Transverse colon (tissue), 4 donors: ENCODE measurements at regions not wholly inside any gene's neighbourhood (a gene's known extent, or its start where the extent isn't known, plus 50 kb on each side); places are given as distances from the start of the nearest gene placed in this dataset.

Experiments used
- DNase-seq: peaks from one replicate; pipeline ENCODE4 v3.0.0-alpha.2; 2019
- H3K27ac ChIP-seq, 4 donors: fragments of 200-600 bp; sonication (generic); 2 replicates each; pipeline ENCODE4 v1.5.1; 2016 to 2018; ENCODE audit warnings: inconsistent platforms in 4 of 4
- H3K27me3 ChIP-seq: fragments of 200-600 bp; sonication (generic); 2 replicates; pipeline ENCODE4 v1.5.1; 2017; ENCODE audit warnings: inconsistent platforms
- H3K36me3 ChIP-seq, 4 donors: fragments of 200-600 bp; sonication (generic); 2 replicates each; pipeline ENCODE4 v1.5.1; 2017 to 2019; ENCODE audit warnings: inconsistent platforms in 4 of 4
- H3K4me1 ChIP-seq, 4 donors: fragments of 200-600 bp; sonication (generic); 2 replicates each; pipeline ENCODE4 v1.5.1; 2017 to 2020; ENCODE audit warnings: inconsistent platforms in 4 of 4
- H3K4me3 ChIP-seq, 4 donors: fragments of 200-600 bp; sonication (generic); 1 replicate in 1 of 4; 2 replicates in 3 of 4; pipeline versions ENCODE4 v1.5.1 to v1.6.1; 2017 to 2019; ENCODE audit warnings: inconsistent platforms in 4 of 4
- H3K9me3 ChIP-seq, 2 donors: fragments of 200-600 bp; sonication (generic); 2 replicates each; pipeline ENCODE4 v1.5.1; 2017 to 2019; ENCODE audit warnings: inconsistent platforms in 2 of 2
- CTCF ChIP-seq, 5 experiments: fragments of 200-600 bp in 3 of 5; fragments of 450-650 bp in 2 of 5; sonication (generic) in 3 of 5; IDR thresholded peaks; 1 replicate in 2 of 5; 2 replicates in 3 of 5; pipeline ENCODE4 v1.5.1; 2016 to 2017; ENCODE audit warnings: antibody characterized with exemption in 5 of 5, inconsistent platforms in 3 of 5, mild to moderate bottlenecking in 2 of 5, moderate library complexity in 1 of 5
- EP300 ChIP-seq: sonication (generic); formaldehyde crosslinking; IDR thresholded peaks from one replicate; pipeline ENCODE4 v1.6.1; 2017; ENCODE audit warnings: antibody characterized with exemption, low read depth
- POLR2A ChIP-seq: fragments of 450-650 bp; IDR thresholded peaks from one replicate; pipeline ENCODE4 v1.6.1; 2016; ENCODE audit warnings: antibody characterized with exemption, mild to moderate bottlenecking, moderate library complexity
- POLR2AphosphoS5 ChIP-seq, 3 donors: sonication (generic); formaldehyde crosslinking; IDR thresholded peaks; one replicate each; pipeline ENCODE4 v1.6.1; 2016; ENCODE audit warnings: antibody characterized with exemption in 3 of 3
- WGBS, 2 donors: methylation state at CpG; one replicate each; pipeline ENCODE4 v1.1.5; 2018; ENCODE audit warnings: low coverage in 1 of 2; 5-methylcytosine and 5-hydroxymethylcytosine counted together
- in situ Hi-C, 4 donors: fragments of 200-750 bp; cut with MboI; loops; one replicate each; pipeline versions ENCODE4 v1.15.0 to v1.15.1; 2017; ENCODE audit warnings: low sequenced_read_pairs in 3 of 4, low pct_ligation_motif_present in 1 of 4, low pct_unique_long_range_greater_than_20kb in 1 of 4
- intact Hi-C: fragments of 100-400 bp; cut with DNase I; formaldehyde crosslinking; loops from one replicate; pipeline ENCODE4 v1.15.1; 2023; ENCODE audit warnings: low total_unique reads

- Histone ChIP-seq H3K27ac (no peak overlapping the region), H3K4me1 (no peaks in the 10 kb centered on the region), H3K9me3 (peaks cover 5 to 12% of the 10 kb centered on the region in 2 donors), H3K36me3 (no peaks in the 10 kb centered on the region), H3K4me3 (no peak overlapping the region), H3K27me3 (no peaks in the 10 kb centered on the region)
- TF ChIP-seq EP300 = no peak
- no peak for TF ChIP-seq CTCF (IDR thresholded peaks at IDR 0.05)
- no peak for TF ChIP-seq POLR2A
- no peak for TF ChIP-seq POLR2AphosphoS5 (IDR thresholded peaks at IDR 0.05)
- intact Hi-C loops (no loop called here), in situ Hi-C loops (loop anchor here (25.0 kb wide), 3 partner anchors 340 to 1040 kb away; no protein-coding TSS in a partner anchor)
- no peak for DNase-seq
Observed at GRCh38 chr6:144597511-144597910, 312.4 kb downstream of the UTRN start.

GRCh38 chr6:144599615-144600014 lies 314.5 kb downstream of the UTRN start:
- no peak for DNase-seq
- no peak for TF ChIP-seq CTCF (IDR thresholded peaks at IDR 0.05)
- TF ChIP-seq EP300 = no peak
- no peak for TF ChIP-seq POLR2AphosphoS5 (IDR thresholded peaks at IDR 0.05)
- Histone ChIP-seq H3K27ac (no peak overlapping the region), H3K4me3 (no peak overlapping the region), H3K36me3 (no peaks in the 10 kb centered on the region), H3K9me3 (peaks cover 5 to 12% of the 10 kb centered on the region in 2 donors), H3K27me3 (no peaks in the 10 kb centered on the region), H3K4me1 (no peaks in the 10 kb centered on the region)
- intact Hi-C loops = loop anchor here (5.0 kb wide), 1 partner anchor 1882 kb away; no protein-coding TSS in a partner anchor
- in situ Hi-C loops = loop anchor here (25.0 kb wide), 3 partner anchors 338 to 1038 kb away; no protein-coding TSS in a partner anchor
- WGBS, 2 donors = 89 to 94% methylated on average over 1 of the region's 1 CpG

DNA sequence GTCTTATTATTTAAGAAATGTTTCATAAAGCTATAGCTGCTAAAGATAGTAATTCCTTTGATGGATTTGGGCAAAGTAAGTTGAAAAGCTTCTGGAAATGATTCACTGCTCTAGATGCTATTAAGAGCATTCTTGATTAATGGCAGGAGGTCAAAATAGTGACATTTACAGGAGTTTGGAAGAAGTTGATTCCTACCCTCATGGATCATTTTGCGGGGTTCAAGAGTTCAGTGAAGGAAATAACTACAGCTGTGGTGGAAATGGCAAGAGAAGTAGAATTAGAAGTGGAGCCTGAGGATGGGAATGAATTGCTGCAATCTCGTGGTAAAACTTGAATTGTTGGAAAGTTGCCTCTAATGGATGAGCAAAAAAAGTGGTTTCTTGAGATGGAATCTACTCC lies 316.1 kb downstream of the UTRN start:
- intact Hi-C loops = loop anchor here (5.0 kb wide), 1 partner anchor 1884 kb away; no protein-coding TSS in a partner anchor
- DNase-seq = no peak
- Histone ChIP-seq H3K36me3 (no peaks in the 10 kb centered on the region), H3K9me3 (peaks cover 5 to 12% of the 10 kb centered on the region in 2 donors), H3K27me3 (no peaks in the 10 kb centered on the region), H3K4me1 (no peaks in the 10 kb centered on the region), H3K27ac (no peak overlapping the region), H3K4me3 (no peak overlapping the region)
- in situ Hi-C loops = no loop called here
- TF ChIP-seq CTCF (IDR thresholded peaks at IDR 0.05) (no peak), EP300 (no peak), POLR2A (no peak), POLR2AphosphoS5 (IDR thresholded peaks at IDR 0.05) (no peak)
- 86 to 89% methylated on average over 2 of the region's 2 CpGs for WGBS, 2 donors

DNA sequence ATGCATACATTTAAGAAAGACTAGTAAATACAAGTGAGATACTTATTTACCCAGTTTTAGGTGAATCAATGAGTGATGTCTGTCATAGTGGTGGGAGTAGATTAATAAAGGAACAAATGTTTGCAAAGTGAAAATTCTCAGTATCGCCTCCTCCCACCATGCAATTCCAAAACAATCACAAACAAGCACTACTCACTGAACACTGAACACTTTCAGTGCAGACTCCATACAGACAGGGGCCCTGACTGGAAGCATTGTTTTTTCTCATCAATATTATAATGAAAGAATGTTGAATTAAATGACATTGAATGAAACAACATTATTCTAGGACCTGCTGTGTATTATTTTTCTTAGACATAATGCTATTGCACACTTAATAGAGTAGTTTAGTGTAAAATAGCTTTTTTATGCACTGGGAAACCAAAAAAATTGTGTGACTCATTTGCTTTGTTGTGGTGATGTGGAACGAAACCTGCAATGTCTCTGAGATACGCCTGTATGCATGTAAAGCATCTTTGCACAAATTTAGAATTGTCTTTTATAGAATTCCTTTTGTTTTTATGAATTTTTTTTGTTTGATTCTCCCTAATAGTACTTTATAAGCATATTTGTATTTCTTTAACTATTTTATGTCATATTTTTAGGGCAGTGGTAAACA lies 317.5 kb downstream of the UTRN start:
- in situ Hi-C loops = no loop called here
- Histone ChIP-seq H3K4me3 (no peak overlapping the region), H3K36me3 (no peaks in the 10 kb centered on the region), H3K27ac (no peak overlapping the region), H3K27me3 (no peaks in the 10 kb centered on the region), H3K4me1 (no peaks in the 10 kb centered on the region), H3K9me3 (peaks cover 5 to 12% of the 10 kb centered on the region in 2 donors)
- TF ChIP-seq POLR2AphosphoS5 (IDR thresholded peaks at IDR 0.05) (no peak), EP300 (no peak), POLR2A (no peak), CTCF (IDR thresholded peaks at IDR 0.05) (no peak)
- no peak for DNase-seq
- WGBS, 2 donors = 79 to 100% methylated on average over 3 of the region's 3 CpGs
- intact Hi-C loops = loop anchor here (5.0 kb wide), 1 partner anchor 1885 kb away; no protein-coding TSS in a partner anchor
